Upper lobe of left lung (tissue), 6 donors: ENCODE measurements at regions not wholly inside any gene's neighbourhood (a gene's known extent, or its start where the extent isn't known, plus 50 kb on each side); places are given as distances from the start of the nearest gene placed in this dataset.
"Not testable (repeated sequence)": the region's sequence is repeated elsewhere in the genome, so short reads cannot be mapped to it uniquely, and the experiment has no call there.

Source experiments
- ATAC-seq, 2 donors: fragments of 200-7000 bp; cut with Tn5 transposase; one replicate each; pipeline ENCODE4 v1.9.1; 2022; ENCODE audit warnings: mild to moderate bottlenecking in 2 of 2, moderate library complexity in 2 of 2; ENCODE audit not compliant: low FRiP score in 2 of 2
- DNase-seq, 2 donors: peaks; one replicate each; pipeline ENCODE4 v3.0.0-alpha.2; 2019 to 2020
- H3K27ac ChIP-seq, 4 donors: fragments of 200-600 bp; sonication (generic); one replicate each; pipeline ENCODE4 v1.5.1; 2016 to 2019
- H3K27me3 ChIP-seq, 4 donors: fragments of 200-600 bp; sonication (generic); one replicate each; pipeline ENCODE4 v1.5.1; 2017 to 2019
- H3K36me3 ChIP-seq, 4 donors: fragments of 200-600 bp; sonication (generic); one replicate each; pipeline ENCODE4 v1.5.1; 2016 to 2019
- H3K4me1 ChIP-seq, 4 donors: fragments of 200-600 bp; sonication (generic); one replicate each; pipeline ENCODE4 v1.5.1; 2018 to 2019
- H3K4me3 ChIP-seq, 4 donors: fragments of 200-600 bp; sonication (generic); one replicate each; pipeline ENCODE4 v1.5.1; 2017 to 2019; ENCODE audit warnings: mild to moderate bottlenecking in 2 of 4, moderate library complexity in 1 of 4
- H3K9me3 ChIP-seq, 4 donors: fragments of 200-600 bp; sonication (generic); one replicate each; pipeline ENCODE4 v1.5.1; 2018 to 2019
- EP300 ChIP-seq, 4 donors: sonication (generic); formaldehyde crosslinking; IDR thresholded peaks; one replicate each; pipeline ENCODE4 v1.5.1; 2017; ENCODE audit warnings: antibody characterized with exemption in 4 of 4, control low read depth in 2 of 4
- POLR2A ChIP-seq, 4 donors: fragments of 450-650 bp; IDR thresholded peaks; one replicate each; pipeline ENCODE4 v1.5.1; 2016 to 2017; ENCODE audit warnings: antibody characterized with exemption in 4 of 4, mild to moderate bottlenecking in 2 of 4
- POLR2AphosphoS5 ChIP-seq, 2 donors: sonication (generic); formaldehyde crosslinking; IDR thresholded peaks; one replicate each; pipeline ENCODE4 v1.5.1; 2017; ENCODE audit warnings: antibody characterized with exemption in 2 of 2
- WGBS, 2 donors: methylation state at CpG; one replicate each; pipeline ENCODE4 v1.1.5; 2017 to 2018; 5-methylcytosine and 5-hydroxymethylcytosine counted together
- TF ChIP-seq, protein P1 (sequence below), 6 experiments: fragments of 450-650 bp in 4 of 6; fragments of 200-600 bp in 2 of 6; sonication (generic) in 2 of 6; IDR thresholded peaks; one replicate each; pipeline ENCODE4 v1.5.1; 2016 to 2019; ENCODE audit warnings: antibody characterized with exemption in 6 of 6
- donor health status: DM: no; HTN: no; CAD: no; lungs with moderate emphysema.
- donor health status: DM: no; HTN: yes; CAD: no; lungs with severe emphysema.

GRCh38 chr15:77907824-77908751 is 169.4 kb downstream of the TBC1D2B start:
- Histone ChIP-seq H3K9me3 (no peaks in the 10 kb centered on the region), H3K4me1 (peaks cover 0 to 5% (median 0%) of the 10 kb centered on the region in 4 donors), H3K27ac (no peak overlapping the region), H3K36me3 (no peaks in the 10 kb centered on the region), H3K4me3 (no peak overlapping the region), H3K27me3 (no peaks in the 10 kb centered on the region)
- TF ChIP-seq EP300 (IDR thresholded peaks at IDR 0.05) (no peak), POLR2A (IDR thresholded peaks at IDR 0.05) (no peak), POLR2AphosphoS5 (IDR thresholded peaks at IDR 0.05) (no peak)
- TF ChIP-seq, protein P1, sequence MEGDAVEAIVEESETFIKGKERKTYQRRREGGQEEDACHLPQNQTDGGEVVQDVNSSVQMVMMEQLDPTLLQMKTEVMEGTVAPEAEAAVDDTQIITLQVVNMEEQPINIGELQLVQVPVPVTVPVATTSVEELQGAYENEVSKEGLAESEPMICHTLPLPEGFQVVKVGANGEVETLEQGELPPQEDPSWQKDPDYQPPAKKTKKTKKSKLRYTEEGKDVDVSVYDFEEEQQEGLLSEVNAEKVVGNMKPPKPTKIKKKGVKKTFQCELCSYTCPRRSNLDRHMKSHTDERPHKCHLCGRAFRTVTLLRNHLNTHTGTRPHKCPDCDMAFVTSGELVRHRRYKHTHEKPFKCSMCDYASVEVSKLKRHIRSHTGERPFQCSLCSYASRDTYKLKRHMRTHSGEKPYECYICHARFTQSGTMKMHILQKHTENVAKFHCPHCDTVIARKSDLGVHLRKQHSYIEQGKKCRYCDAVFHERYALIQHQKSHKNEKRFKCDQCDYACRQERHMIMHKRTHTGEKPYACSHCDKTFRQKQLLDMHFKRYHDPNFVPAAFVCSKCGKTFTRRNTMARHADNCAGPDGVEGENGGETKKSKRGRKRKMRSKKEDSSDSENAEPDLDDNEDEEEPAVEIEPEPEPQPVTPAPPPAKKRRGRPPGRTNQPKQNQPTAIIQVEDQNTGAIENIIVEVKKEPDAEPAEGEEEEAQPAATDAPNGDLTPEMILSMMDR (IDR thresholded peaks at IDR 0.05) = peak in 3 of 6 experiments; percentile 25 to 37 (median 34)
- WGBS, 2 donors = 40 to 54% methylated on average over 7 to 28 of the region's 28 CpGs
- no peak for ATAC-seq
- peak; percentile 45 to 75 for DNase-seq

GRCh38 chr15:77906062-77906990 is 171.2 kb downstream of the TBC1D2B start:
- not testable (repeated sequence) for H3K27ac ChIP-seq

GRCh38 chr15:77905301-77905920 is 172.1 kb downstream of the TBC1D2B start:
- WGBS, 2 donors = 77 to 88% methylated on average over 6 to 9 of the region's 13 CpGs
- no peaks in the 10 kb centered on the region for H3K36me3 ChIP-seq
- H3K9me3 ChIP-seq = no peaks in the 10 kb centered on the region
- no peak for TF ChIP-seq POLR2A (IDR thresholded peaks at IDR 0.05)
- H3K27me3 ChIP-seq = no peaks in the 10 kb centered on the region
- no peak overlapping the region for H3K27ac ChIP-seq
- DNase-seq = no peak
- H3K4me1 ChIP-seq = peaks cover 0 to 5% (median 0%) of the 10 kb centered on the region in 4 donors
- ATAC-seq = peak in 1 of 2 donors; percentile 6
- no peak overlapping the region for H3K4me3 ChIP-seq

More at GRCh38 chr15:77906062-77906990, 171.2 kb downstream of the TBC1D2B start:
- H3K4me3 ChIP-seq, H3K36me3 ChIP-seq, H3K9me3 ChIP-seq, H3K27me3 ChIP-seq, ATAC-seq, H3K4me1 ChIP-seq: not testable (repeated sequence)
- DNase-seq = peak in 1 of 2 donors; percentile 9
- 84% methylated on average over 17 of the region's 17 CpGs for WGBS, 2 donors

- ATAC-seq (no peak), DNase-seq (no peak)
- Histone ChIP-seq H3K4me1 (peaks cover 0 to 5% (median 0%) of the 10 kb centered on the region in 4 donors), H3K27me3 (no peaks in the 10 kb centered on the region), H3K36me3 (no peaks in the 10 kb centered on the region), H3K27ac (no peak overlapping the region), H3K4me3 (no peak overlapping the region), H3K9me3 (no peaks in the 10 kb centered on the region)
- no peak for TF ChIP-seq EP300 (IDR thresholded peaks at IDR 0.05)
- TF ChIP-seq POLR2A (IDR thresholded peaks at IDR 0.05) = no peak
- TF ChIP-seq, protein P1 (IDR thresholded peaks at IDR 0.05) = no peak
- no peak for TF ChIP-seq POLR2AphosphoS5 (IDR thresholded peaks at IDR 0.05)
- WGBS, 2 donors = 51 to 78% methylated on average over 4 to 5 of the region's 5 CpGs
Observed at GRCh38 chr15:77904901-77905300, 172.6 kb downstream of the TBC1D2B start.

DNA sequence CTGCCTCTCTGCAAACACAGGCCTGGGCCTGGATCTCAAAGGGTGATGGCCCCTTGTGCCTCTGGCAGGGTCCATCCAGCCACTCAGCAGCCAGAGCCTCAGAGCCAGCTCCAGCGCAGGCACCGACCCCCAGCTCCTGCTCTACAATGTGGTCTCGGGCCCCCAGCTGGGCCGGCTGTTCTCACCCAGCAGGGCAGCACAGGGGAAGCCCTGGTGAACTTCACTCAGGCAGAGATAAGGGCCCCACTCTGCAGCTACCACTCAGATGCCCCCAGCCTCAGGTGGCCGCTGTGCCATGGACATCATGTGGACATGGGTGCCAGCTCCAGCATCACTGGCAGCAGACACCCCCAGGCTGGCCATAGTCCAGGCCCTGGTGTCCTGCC is 173.1 kb downstream of the TBC1D2B start:
- Histone ChIP-seq H3K27me3 (no peaks in the 10 kb centered on the region), H3K4me1 (peaks cover 0 to 5% (median 0%) of the 10 kb centered on the region in 4 donors), H3K9me3 (no peaks in the 10 kb centered on the region), H3K36me3 (no peaks in the 10 kb centered on the region), H3K27ac (no peak overlapping the region), H3K4me3 (no peak overlapping the region)
- ATAC-seq = no peak
- no peak for TF ChIP-seq POLR2A (IDR thresholded peaks at IDR 0.05)
- DNase-seq = peak in 1 of 2 donors; percentile 66
- 80 to 91% methylated on average over 4 of the region's 5 CpGs for WGBS, 2 donors

- not testable (repeated sequence) for H3K4me1 ChIP-seq, ATAC-seq, H3K9me3 ChIP-seq, H3K4me3 ChIP-seq, H3K27me3 ChIP-seq, H3K27ac ChIP-seq, H3K36me3 ChIP-seq
- DNase-seq = peak in 1 of 2 donors; percentile 81
- 87 to 92% methylated on average over 6 to 27 of the region's 30 CpGs for whole genome bisulfite sequencing, 2 donors
Observed at GRCh38 chr15:77903761-77904435, 173.6 kb downstream of the TBC1D2B start.
